GM12865 (cell line): ENCODE measurements at regions not wholly inside any gene's neighbourhood (a gene's known extent, or its start where the extent isn't known, plus 50 kb on each side); places are given as distances from the start of the nearest gene placed in this dataset.
"Not testable (repeated sequence)": the region's sequence is repeated elsewhere in the genome, so short reads cannot be mapped to it uniquely, and the experiment has no call there.

Experiments used
- DNase-seq: peaks from one replicate; pipeline ENCODE4 v3.0.0; 2010; ENCODE audit warnings: low read depth
- H3K4me3 ChIP-seq: 2 replicates; pipeline ENCODE4 v1.5.1; 2011; ENCODE audit warnings: mild to moderate bottlenecking, low read depth, low read length, control low read depth
- CTCF ChIP-seq: IDR thresholded peaks from 2 replicates; pipeline ENCODE4 v1.5.1; 2011; ENCODE audit warnings: low read length, control low read depth, low read depth, inconsistent platforms; ENCODE audit not compliant: insufficient read depth; ENCODE audit errors: missing control alignments

GRCh38 chr11:19614370-19614940, 98.2 kb upstream of the NAV2 start:
- no peak overlapping the region for H3K4me3 ChIP-seq
- no peak for TF ChIP-seq CTCF
- DNase-seq: no peak

GRCh38 chr11:19612025-19612424, 100.6 kb upstream of the NAV2 start:
- DNase-seq, H3K4me3 ChIP-seq: not testable (repeated sequence)

- DNase-seq: no peak
- TF ChIP-seq CTCF: no peak
- no peak overlapping the region for H3K4me3 ChIP-seq
Observed at GRCh38 chr11:19607656-19608360, 104.8 kb upstream of the NAV2 start.

GRCh38 chr11:19606856-19607655, 105.6 kb upstream of the NAV2 start:
- H3K4me3 ChIP-seq: no peak overlapping the region
- TF ChIP-seq CTCF: no peak
- no peak for DNase-seq

GRCh38 chr11:19605520-19606371, 106.9 kb upstream of the NAV2 start:
- no peak overlapping the region for H3K4me3 ChIP-seq
- no peak for DNase-seq
- no peak for TF ChIP-seq CTCF

- no peak for TF ChIP-seq CTCF
- DNase-seq: no peak
- no peak overlapping the region for H3K4me3 ChIP-seq
Observed at GRCh38 chr11:19604679-19605375, 107.8 kb upstream of the NAV2 start.
